LNCaP clone FGC (cell line): ENCODE measurements at regions not wholly inside any gene's neighbourhood (a gene's known extent, or its start where the extent isn't known, plus 50 kb on each side); places are given as distances from the start of the nearest gene placed in this dataset.

Experiments
- DNase-seq: peaks from one replicate; pipeline ENCODE4 v3.0.0-alpha.2; 2011; ENCODE audit warnings: low read depth
- H3K4me3 ChIP-seq: 2 replicates; pipeline ENCODE4 v1.5.1; 2011; ENCODE audit warnings: mild to moderate bottlenecking, low read depth, low read length, control low read depth
- CTCF ChIP-seq: IDR thresholded peaks from 2 replicates; pipeline ENCODE4 v1.5.1; 2012; ENCODE audit warnings: mild to moderate bottlenecking; ENCODE audit not compliant: control insufficient read depth, insufficient read depth; ENCODE audit errors: extremely low read depth

GRCh38 chr15:36315649-36316048 lies 263.8 kb upstream of the CDIN1 start:
- no peak for TF ChIP-seq CTCF
- DNase-seq = no peak
- no peak overlapping the region for H3K4me3 ChIP-seq

DNA sequence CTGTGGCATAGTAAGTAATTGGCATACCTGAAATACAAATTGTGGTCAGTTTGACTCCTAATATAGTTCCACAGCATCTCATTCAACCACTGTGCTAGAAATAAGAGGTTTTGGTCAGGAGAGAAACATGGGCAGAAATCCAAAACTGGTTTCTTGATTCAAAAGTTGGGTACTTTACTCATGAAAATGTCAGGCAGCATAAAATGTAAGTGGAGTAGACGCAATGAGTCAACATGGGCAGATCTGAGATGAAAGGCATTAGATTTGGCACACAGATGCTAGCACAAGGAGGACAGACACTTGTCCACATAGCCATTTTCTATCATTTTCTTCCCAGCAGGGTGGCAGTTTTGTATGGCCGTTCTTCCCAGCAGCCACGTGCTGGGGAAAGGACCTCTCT lies 255.8 kb upstream of the CDIN1 start:
- no peak overlapping the region for H3K4me3 ChIP-seq
- no peak for DNase-seq
- no peak for TF ChIP-seq CTCF

DNA sequence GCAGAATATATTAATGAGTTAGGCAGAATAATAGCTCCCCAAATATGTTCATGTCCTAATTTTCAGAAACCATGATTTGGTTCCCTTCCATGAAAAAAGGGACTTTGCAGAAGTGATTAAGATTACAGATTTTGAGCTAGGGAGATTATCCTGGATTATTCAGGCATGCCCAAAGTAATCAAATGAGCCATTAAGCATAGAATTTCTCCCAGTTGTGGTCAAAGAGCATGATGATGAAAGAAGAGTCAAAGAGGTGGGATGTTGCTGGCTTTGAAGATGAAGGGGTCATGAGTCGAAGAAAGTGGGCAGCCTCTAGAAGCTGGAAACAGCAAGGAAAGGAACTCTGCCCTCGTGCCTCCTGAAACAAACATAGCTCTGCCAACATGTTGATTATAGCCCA lies 254.2 kb upstream of the CDIN1 start:
- no peak for DNase-seq
- H3K4me3 ChIP-seq = no peak overlapping the region
- TF ChIP-seq CTCF = no peak

DNA sequence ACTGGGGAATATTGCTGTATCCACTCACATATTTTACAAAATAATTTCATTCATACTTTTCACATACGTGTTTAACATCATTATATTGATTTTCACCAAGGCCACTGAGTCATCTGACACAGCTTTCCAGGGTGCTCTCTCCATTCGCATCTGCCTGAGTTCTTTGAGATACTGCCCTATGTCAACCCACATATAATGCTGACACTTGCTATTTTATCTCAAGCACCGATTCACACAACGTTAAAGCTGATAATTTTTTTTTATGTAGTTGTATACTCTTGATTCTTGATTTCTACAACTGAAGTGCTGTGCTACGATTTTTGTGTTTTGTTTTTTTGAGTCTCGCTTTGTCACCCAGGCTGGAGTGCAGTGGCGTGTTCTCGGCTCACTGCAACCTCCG lies 249.8 kb upstream of the CDIN1 start:
- no peak overlapping the region for H3K4me3 ChIP-seq
- no peak for TF ChIP-seq CTCF
- DNase-seq = no peak

- no peak for TF ChIP-seq CTCF
- H3K4me3 ChIP-seq = no peak overlapping the region
- no peak for DNase-seq
These were observed 248.8 kb upstream of the CDIN1 start for GRCh38 chr15:36330598-36330997.

DNA sequence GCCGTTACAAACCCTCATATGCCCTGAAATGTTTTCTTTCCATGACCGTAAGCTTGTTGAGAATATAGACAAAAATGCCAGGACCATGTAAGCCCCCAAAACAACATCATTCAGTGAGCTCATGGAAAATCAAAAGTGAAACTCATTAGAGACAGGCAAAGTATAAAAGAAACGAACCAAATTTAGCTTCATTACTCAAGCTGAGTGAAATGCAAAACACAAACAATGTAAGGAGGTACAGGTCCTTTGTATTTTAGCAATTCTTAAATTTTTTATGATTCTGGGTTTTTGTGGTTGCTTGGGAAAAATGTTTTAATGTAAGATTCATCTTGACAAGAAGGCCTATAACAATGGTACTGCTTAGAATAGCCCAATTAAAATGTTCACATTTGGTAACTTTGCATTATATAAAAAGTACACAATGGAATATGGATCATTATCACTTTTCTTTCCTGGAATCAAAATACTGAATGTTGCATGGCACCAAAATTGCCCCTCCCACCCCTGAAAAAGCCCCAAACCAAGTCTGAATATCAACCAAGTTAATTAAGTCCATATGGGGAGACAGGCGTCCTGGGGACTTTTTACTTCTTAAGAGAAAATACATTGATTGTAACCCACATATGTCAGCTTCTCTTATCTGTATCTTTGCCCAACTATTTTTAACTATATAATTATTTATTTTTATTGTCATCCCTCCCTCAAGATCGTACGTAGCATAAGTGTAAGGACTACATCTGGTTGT lies 247.7 kb upstream of the CDIN1 start:
- no peak overlapping the region for H3K4me3 ChIP-seq
- DNase-seq = no peak
- TF ChIP-seq CTCF = no peak

- DNase-seq = no peak
- H3K4me3 ChIP-seq = no peak overlapping the region
- no peak for TF ChIP-seq CTCF
These were observed 247.1 kb upstream of the CDIN1 start for GRCh38 chr15:36332301-36332700.
